ENCODE measurements at regions not wholly inside any gene's neighbourhood (a gene's known extent, or its start where the extent isn't known, plus 50 kb on each side); places are given as distances from the start of the nearest gene placed in this dataset.

DNA sequence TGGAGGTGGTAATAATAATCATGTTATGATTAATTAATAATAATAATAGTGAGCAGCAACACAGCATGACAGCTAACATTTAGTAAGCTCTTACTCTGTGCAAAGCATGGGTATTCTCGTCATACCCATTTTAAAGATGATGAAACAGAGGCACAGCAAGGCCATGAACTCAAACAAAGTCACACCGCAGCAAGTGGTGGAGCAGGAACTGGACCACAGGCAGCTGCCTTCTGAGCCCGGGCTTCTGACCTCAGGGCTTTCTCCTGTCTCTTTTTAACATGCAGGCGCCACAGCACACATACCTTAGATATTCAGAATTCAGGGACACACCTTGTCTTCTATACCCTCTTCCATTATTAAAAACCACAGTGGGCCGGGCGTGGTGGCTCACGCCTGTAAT lies 50.7 kb upstream of the SPATA12 start:
- Mint-ChIP-seq H3K36me3 (no peaks in the 10 kb centered on the region), H3K4me1 (peaks cover 6% of the 10 kb centered on the region), H3K27ac (no peak overlapping the region), H3K4me3 (no peak overlapping the region), H3K9me3 (no peaks in the 10 kb centered on the region)
- DNase-seq (ENCODE audit: low spot score in 2 of 2): no peak
- ATAC-seq: no peak

DNA sequence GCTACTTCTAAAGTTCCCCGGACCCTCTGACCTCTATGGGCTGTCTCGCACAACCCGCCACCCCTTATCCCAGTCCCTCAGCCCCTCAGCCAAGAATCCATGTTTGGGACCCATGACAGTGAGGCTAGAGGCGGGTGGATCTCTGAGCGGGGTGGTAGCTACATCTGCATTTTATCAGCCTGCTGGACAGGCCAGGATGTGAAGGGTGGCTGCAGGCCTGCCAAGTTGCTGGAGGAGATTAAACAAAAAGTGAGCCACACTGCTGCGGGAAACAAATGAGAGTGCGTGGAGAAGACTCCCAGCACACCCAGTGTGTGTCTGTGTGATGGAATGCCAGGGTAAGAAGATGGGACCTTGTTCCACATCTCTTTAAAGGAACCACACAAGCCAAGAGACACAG lies 51.1 kb upstream of the SPATA12 start:
- peaks cover 6% of the 10 kb centered on the region for H3K4me1 Mint-ChIP-seq
- DNase-seq (ENCODE audit: low spot score in 2 of 2) (no peak), ATAC-seq (no peak)
- no peak overlapping the region for H3K27ac Mint-ChIP-seq
- H3K4me3 Mint-ChIP-seq: no peak overlapping the region
- H3K9me3 Mint-ChIP-seq: no peaks in the 10 kb centered on the region
- H3K36me3 Mint-ChIP-seq: no peaks in the 10 kb centered on the region

DNA sequence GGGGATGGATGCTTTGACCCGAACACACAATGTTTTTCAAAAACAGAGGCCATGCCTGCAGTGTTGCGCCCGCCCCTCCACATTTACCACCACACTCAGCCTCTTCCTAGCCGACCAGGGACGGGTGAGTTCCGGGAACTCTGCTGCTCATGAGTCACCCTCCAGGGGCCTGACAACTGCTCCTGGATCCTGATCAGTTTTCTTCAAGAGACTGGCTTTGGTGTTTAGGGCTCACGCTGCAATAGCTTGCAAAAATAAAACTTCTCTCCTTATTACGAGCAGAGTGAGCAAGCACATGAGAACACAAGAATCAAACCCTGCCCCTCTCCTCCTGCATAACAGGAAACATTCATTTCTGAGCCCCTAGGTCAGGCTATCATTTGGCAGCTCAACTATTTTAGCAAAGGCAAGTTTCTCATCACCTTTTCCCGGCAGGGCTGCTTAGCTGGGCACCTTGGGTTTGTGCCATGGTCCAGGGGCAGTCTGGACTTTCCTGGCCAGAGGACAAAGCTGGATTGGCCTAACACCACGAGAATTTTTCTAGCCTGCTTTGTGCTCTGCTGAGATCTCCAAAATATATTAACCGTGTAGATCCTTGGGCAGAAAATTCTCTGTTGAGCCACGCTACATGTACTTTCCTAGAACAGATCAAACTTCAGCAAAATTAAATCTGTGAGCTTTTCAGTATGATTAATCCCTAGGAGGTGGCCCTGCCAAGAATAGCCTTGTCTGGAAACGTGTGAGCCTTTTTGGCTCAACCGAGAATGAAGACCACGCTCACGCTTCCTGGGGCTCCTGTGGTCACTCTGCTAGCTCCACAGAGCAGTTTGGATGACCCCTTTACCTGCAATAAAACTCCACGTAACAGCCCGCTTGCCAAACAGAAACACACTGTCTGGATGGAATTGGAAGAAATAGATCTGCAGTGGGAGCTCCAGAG lies 52.7 kb upstream of the SPATA12 start:
- Mint-ChIP-seq H3K27ac (no peak overlapping the region), H3K9me3 (no peaks in the 10 kb centered on the region), H3K4me1 (peaks cover 6% of the 10 kb centered on the region), H3K4me3 (peak overlapping the region; percentile 36), H3K36me3 (no peaks in the 10 kb centered on the region)
- ATAC-seq (peak; percentile 66), DNase-seq (ENCODE audit: low spot score in 2 of 2) (no peak)

DNA sequence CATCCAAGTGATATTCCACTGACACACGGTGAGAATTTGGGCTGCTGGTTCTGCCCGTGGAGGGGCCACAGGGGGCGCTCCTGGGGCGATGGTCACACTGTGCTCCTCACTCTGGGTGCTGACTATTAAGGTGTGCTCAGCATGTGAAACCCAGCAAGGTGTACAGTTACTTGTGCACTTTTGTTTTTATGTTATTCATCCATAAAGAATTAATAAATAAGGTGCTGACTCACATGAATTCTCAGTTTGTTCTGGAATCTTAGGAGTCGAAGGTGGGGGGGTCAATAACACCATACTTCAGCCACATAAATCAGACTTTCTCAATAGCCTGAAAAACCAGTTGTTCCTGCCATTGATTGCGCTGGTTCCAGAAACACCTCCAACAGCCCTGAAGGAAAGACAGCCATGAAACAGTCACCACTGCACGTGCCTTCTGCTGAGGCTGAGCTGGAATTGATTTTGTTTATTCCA lies 53.5 kb upstream of the SPATA12 start:
- ATAC-seq (no peak), DNase-seq (ENCODE audit: low spot score in 2 of 2) (no peak)
- H3K4me1 Mint-ChIP-seq: peaks cover 6% of the 10 kb centered on the region
- no peak overlapping the region for H3K27ac Mint-ChIP-seq
- no peaks in the 10 kb centered on the region for H3K36me3 Mint-ChIP-seq
- H3K4me3 Mint-ChIP-seq: no peak overlapping the region
- H3K9me3 Mint-ChIP-seq: no peaks in the 10 kb centered on the region

DNA sequence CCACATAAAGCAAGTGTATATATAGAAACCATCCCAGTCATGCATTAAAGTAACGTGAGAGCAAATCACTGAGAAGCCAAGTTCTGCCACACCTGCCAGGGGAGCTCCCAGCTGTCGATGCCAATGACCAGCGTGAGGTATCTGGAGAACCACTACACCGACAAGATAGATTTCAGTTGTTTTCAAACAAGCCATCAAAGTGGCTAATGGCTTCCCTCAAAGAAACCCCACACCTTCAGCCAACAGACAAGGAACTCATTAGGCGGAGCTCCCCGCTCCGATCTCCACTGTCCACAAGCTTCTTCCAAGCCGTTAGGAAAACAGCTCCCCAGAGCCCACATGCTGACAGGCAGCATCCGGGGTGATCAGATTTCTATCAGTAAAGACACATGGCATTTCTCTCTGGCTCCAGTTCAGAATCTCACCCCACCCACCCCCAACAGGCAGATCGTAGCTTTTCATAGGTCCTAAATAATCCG lies 54.2 kb upstream of the SPATA12 start:
- no peak overlapping the region for H3K27ac Mint-ChIP-seq
- DNase-seq (ENCODE audit: low spot score in 2 of 2): no peak
- peaks cover 6% of the 10 kb centered on the region for H3K4me1 Mint-ChIP-seq
- no peaks in the 10 kb centered on the region for H3K9me3 Mint-ChIP-seq
- no peak for ATAC-seq
- H3K4me3 Mint-ChIP-seq: no peak overlapping the region
- no peaks in the 10 kb centered on the region for H3K36me3 Mint-ChIP-seq

DNA sequence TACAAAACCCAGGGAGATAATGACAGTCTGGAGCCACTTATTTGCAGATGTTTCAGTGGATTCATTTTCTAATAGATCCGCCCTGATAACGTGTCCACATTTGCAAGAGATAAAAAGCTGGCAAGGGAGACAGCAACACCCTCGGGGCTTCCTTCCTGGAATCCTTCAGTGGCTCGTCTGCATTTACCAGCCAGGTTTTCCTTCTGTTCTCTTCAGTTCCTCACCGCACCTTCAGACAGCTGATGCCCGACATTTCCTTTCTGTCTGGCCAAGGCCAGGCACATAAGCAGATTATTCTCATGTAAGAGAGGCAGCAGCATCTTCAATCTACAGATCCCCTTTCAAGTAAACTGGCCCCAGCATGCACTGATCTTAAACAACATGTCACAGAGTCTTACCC lies 56.2 kb upstream of the SPATA12 start:
- no peak overlapping the region for H3K4me3 Mint-ChIP-seq
- no peaks in the 10 kb centered on the region for H3K9me3 Mint-ChIP-seq
- H3K4me1 Mint-ChIP-seq: peaks cover 6% of the 10 kb centered on the region
- ATAC-seq: no peak
- H3K27ac Mint-ChIP-seq: no peak overlapping the region
- DNase-seq (ENCODE audit: low spot score in 2 of 2): no peak
- H3K36me3 Mint-ChIP-seq: no peaks in the 10 kb centered on the region

DNA sequence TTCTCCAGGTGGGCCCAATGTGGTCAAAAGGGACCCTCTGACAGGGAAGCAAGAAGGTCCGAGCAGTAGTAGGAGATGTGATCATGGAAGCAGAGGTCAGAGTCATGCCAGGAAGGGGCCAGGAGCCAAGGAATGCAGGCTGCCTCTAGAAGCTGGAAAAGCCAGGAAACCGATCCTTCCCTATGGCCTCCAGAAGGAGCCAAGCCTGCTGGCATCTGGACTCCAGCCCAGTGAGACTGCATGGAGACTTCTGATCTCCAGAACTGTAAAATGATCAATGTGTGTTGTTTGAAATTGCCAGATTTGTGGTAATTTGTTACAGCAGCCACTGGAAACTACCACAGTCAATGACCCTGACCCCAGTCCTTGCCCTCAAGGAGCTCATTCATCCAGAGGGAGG lies 56.8 kb upstream of the SPATA12 start:
- no peak for DNase-seq (ENCODE audit: low spot score in 2 of 2)
- no peaks in the 10 kb centered on the region for H3K36me3 Mint-ChIP-seq
- H3K4me3 Mint-ChIP-seq: no peak overlapping the region
- no peak overlapping the region for H3K27ac Mint-ChIP-seq
- H3K4me1 Mint-ChIP-seq: peaks cover 6% of the 10 kb centered on the region
- no peaks in the 10 kb centered on the region for H3K9me3 Mint-ChIP-seq
- no peak for ATAC-seq

DNA sequence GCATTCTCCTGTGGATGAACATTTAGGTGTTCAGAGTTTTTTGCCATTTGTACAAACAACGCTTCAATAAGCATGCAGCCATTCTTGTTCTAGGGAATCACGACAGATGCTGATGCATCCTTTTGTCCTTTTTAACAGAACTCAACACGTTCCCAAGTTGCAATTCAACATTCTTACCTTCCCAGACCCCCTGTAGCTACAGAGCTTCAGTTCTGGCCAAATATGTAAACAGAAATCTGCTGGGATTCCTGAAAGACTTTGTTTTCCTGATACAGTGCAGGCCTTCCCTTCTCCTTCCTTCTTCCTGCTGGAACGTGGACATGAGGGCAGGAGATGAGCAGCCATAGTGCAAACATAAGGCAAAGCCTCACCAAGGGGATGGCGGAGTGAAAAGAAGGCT lies 59.1 kb upstream of the SPATA12 start:
- DNase-seq (ENCODE audit: low spot score in 2 of 2) (no peak), ATAC-seq (no peak)
- Mint-ChIP-seq H3K4me1 (no peaks in the 10 kb centered on the region), H3K4me3 (no peak overlapping the region), H3K27ac (no peak overlapping the region), H3K9me3 (no peaks in the 10 kb centered on the region), H3K36me3 (no peaks in the 10 kb centered on the region)

DNA sequence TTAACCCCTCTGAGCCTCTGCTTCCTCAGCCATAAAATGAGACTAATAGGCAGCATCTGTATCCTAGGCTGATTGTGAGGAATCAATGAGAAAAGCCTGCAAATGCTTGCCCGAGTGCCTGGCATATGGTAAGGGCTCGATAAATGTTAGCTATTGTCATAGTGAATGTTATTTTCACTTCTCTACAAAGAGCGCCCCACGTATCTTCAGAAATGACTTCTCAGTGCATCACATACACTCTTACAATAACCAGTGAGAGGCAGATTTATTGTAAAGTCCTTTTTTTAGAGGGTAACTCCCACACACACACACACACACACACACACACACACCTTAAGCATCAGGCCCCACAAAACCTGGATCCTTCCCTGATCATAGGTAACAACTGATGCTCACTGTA lies 60.5 kb upstream of the SPATA12 start:
- DNase-seq (ENCODE audit: low spot score in 2 of 2): no peak
- Mint-ChIP-seq H3K27ac (no peak overlapping the region), H3K36me3 (peaks cover 7% of the 10 kb centered on the region), H3K4me1 (no peaks in the 10 kb centered on the region), H3K4me3 (no peak overlapping the region), H3K9me3 (no peaks in the 10 kb centered on the region)
- ATAC-seq: no peak

DNA sequence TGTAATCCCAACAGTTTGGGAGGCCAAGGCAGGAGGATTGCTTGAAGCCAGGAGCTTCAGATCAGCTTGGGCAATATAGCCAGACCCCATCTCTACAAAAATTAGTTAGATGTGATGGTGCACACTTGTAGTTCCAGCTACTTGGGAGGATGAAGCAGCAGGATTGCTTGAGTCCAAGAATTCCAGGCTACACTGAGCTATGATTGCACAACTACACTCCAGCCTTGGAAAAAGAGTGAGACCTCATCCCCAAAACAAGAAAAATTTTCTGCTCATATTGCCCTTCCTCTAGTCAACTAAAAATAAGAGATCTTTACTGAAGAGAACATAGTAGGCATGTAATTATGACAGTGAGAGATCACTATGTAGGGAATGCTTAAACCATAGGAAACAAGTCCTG lies 60.9 kb upstream of the SPATA12 start:
- Mint-ChIP-seq H3K4me1 (no peaks in the 10 kb centered on the region), H3K36me3 (peaks cover 7% of the 10 kb centered on the region), H3K9me3 (no peaks in the 10 kb centered on the region), H3K4me3 (no peak overlapping the region), H3K27ac (no peak overlapping the region)
- no peak for ATAC-seq
- no peak for DNase-seq (ENCODE audit: low spot score in 2 of 2)

DNA sequence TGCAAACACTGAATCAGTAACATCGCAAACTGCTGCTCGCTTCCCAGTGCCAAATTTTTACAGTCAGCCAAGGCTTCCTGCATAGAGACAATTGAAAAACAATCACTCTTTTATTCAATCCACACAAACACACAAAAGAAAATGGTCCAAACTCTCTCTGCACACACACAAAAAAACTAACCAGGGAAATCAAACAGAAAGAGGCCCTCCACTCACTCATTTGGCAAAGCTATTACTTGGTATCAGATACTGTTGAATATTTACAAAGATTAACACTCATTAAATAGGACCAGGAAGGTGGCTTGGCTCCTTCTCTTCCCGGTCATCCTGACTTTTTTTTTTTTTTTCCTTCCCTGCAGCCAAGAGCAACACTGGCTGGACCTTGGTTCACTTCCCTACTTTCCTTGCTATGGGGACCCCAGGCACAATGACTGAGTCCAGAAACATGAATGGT lies 62.4 kb upstream of the SPATA12 start:
- DNase-seq (ENCODE audit: low spot score in 2 of 2) (no peak), ATAC-seq (no peak)
- H3K36me3 Mint-ChIP-seq: peaks cover 7% of the 10 kb centered on the region
- H3K4me1 Mint-ChIP-seq: no peaks in the 10 kb centered on the region
- H3K9me3 Mint-ChIP-seq: no peaks in the 10 kb centered on the region
- no peak overlapping the region for H3K4me3 Mint-ChIP-seq
- H3K27ac Mint-ChIP-seq: no peak overlapping the region

DNA sequence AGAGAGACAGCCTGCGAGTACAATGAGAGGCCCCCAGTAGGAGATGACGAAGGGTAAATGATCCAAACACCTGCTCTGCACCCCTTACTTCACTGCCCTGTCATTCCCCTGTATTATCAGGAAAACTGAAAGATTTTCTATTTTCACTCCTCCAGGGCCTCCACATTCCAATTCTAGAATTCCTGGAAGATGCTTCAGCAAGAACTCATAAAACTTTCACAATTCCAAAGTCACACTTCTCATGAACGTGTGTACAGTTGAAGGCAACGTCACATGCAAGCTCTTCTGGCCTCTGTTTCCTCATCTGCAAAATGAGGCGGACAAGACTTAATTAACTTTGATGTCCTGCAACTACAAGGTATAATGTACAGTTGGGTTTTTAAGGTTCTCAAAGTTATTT lies 62.8 kb upstream of the SPATA12 start:
- Mint-ChIP-seq H3K9me3 (no peaks in the 10 kb centered on the region), H3K36me3 (peaks cover 7% of the 10 kb centered on the region), H3K27ac (no peak overlapping the region), H3K4me1 (no peaks in the 10 kb centered on the region), H3K4me3 (no peak overlapping the region)
- DNase-seq (ENCODE audit: low spot score in 2 of 2) (no peak), ATAC-seq (no peak)

DNA sequence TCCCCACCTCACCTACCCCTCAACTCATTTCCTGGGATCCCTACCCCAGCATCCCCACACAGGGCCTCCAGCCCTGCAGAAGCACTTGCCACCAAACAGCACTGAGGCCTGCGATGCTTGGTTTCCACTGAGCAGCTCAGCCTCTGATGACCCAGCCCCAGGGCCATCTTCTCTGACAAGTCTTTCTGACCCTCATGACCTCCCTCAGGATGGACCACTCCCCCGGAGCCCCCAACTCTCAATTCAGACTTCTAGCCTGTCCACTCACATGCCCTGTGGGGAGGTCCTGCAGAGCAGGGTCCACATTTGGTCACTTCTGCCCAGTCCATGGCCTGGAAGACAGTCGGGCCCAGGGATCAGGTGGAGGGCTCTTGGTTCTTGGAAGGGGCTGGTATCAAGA lies 63.4 kb upstream of the SPATA12 start:
- Mint-ChIP-seq H3K4me1 (no peaks in the 10 kb centered on the region), H3K27ac (no peak overlapping the region), H3K4me3 (no peak overlapping the region), H3K9me3 (no peaks in the 10 kb centered on the region), H3K36me3 (peaks cover 7% of the 10 kb centered on the region)
- ATAC-seq (no peak), DNase-seq (ENCODE audit: low spot score in 2 of 2) (no peak)

DNA sequence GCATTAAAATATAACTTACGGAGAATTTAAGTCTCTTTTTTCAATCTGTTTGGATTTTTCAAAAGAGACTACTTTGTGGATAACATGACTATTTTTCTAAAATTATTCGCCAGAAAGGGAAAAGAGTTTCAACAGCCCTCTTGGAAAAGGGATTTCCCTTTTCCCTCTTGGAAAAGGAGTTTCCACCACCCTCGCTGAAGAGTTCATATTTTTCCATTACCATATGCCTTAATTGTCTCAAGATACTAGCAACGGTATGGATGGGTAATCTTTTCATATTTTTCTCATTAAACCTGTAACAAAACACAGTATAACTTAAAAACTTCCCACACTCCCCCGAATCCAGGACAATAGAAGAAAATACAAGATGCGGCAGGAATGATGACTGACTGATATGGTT lies 66.1 kb upstream of the SPATA12 start:
- Mint-ChIP-seq H3K36me3 (peaks cover 7% of the 10 kb centered on the region), H3K4me3 (no peak overlapping the region), H3K4me1 (no peaks in the 10 kb centered on the region), H3K9me3 (no peaks in the 10 kb centered on the region), H3K27ac (no peak overlapping the region)
- ATAC-seq (no peak), DNase-seq (ENCODE audit: low spot score in 2 of 2) (no peak)

DNA sequence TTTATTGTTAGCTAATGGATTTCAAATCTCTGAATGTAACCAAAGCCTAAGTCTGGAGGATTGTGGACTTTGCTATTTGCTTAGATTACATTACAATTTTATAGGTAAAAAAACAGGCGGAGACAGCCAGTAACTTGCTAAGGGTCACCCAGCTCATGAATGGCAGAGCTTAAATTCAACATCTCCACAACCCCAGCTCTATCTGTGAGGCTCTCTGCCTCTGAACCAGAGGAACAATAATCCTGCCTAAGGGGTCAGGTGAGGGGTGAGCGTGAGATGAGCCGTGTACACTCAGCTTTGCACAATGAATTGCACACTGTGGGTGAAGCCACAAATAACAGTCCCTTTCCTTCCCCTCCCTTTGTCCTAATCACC lies 69.8 kb upstream of the SPATA12 start:
- Mint-ChIP-seq H3K4me1 (peaks cover 15% of the 10 kb centered on the region), H3K36me3 (peaks cover 6% of the 10 kb centered on the region), H3K9me3 (no peaks in the 10 kb centered on the region), H3K4me3 (no peak overlapping the region), H3K27ac (no peak overlapping the region)
- no peak for DNase-seq (ENCODE audit: low spot score in 2 of 2)
- no peak for ATAC-seq

DNA sequence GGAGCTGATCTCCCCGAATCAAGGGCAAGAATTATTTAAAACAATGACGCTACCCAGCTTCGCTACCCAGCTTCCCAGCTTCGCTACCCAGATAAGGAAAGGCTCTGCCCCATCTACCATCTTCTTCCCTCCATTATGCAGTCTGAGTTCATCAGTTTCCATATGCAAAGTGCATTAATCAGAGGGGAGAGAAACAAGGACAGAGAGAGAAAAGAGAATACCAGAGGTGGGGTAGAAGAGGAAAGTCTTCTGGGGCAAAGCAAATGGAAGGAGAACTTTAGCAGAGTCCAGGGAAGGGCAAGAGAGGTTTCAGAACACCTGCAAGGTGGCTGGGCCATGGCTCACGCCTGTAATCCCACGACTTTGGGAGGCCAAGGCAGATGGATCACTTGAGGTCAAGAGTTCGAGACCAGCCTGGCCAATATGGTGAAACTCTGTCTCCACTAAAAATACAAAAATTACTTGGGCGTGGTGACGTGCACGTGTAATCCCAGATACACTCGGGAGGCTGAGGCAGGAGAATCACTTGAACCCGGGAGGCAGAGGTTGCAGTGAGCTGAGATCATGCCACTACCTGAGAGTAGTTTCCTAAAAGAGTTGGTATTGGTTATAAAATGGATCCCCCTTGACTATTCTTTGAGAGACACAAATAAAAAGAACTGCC lies 70.4 kb upstream of the SPATA12 start:
- Mint-ChIP-seq H3K9me3 (no peaks in the 10 kb centered on the region), H3K4me3 (no peak overlapping the region), H3K36me3 (peaks cover under 1% of the 10 kb centered on the region), H3K27ac (no peak overlapping the region), H3K4me1 (peaks cover 18% of the 10 kb centered on the region)
- ATAC-seq: no peak
- no peak for DNase-seq (ENCODE audit: low spot score in 2 of 2)
